Esophagus squamous epithelium (tissue), 5 donors: ENCODE measurements at regions not wholly inside any gene's neighbourhood (a gene's known extent, or its start where the extent isn't known, plus 50 kb on each side); places are given as distances from the start of the nearest gene placed in this dataset.
A peak's percentile ranks its signal among the peaks of the same experiment; 100 is the strongest.

Source experiments
- DNase-seq: peaks from one replicate; lab custom pipeline; 2025; lab: John Stamatoyannopoulos, UW
- H3K27ac ChIP-seq, 4 donors: fragments of 200-600 bp; sonication (generic); one replicate each; pipeline ENCODE4 v1.5.1; 2016 to 2019; ENCODE audit warnings: mild to moderate bottlenecking in 1 of 4
- H3K27me3 ChIP-seq, 4 donors: fragments of 200-600 bp; sonication (generic); 1 replicate in 3 of 4; 2 replicates in 1 of 4; pipeline versions ENCODE4 v1.5.1 to v1.6.0; 2017 to 2021; ENCODE audit warnings: antibody characterized with exemption in 1 of 4
- H3K36me3 ChIP-seq, 3 donors: fragments of 200-600 bp; sonication (generic); one replicate each; pipeline ENCODE4 v1.5.1; 2016 to 2019
- H3K4me1 ChIP-seq, 3 donors: fragments of 200-600 bp; sonication (generic); one replicate each; pipeline ENCODE4 v1.5.1; 2017 to 2019
- H3K4me3 ChIP-seq, 4 donors: fragments of 200-600 bp; sonication (generic); 1 replicate in 3 of 4; 2 replicates in 1 of 4; pipeline ENCODE4 v1.5.1; 2016 to 2019; ENCODE audit warnings: mild to moderate bottlenecking in 2 of 4, moderate library complexity in 1 of 4
- H3K9me3 ChIP-seq, 3 donors: fragments of 200-600 bp; sonication (generic); one replicate each; pipeline ENCODE4 v1.5.1; 2016 to 2019
- CTCF ChIP-seq, 6 experiments: fragments of 450-650 bp in 4 of 6; fragments of 200-600 bp in 2 of 6; sonication (generic) in 2 of 6; IDR thresholded peaks; one replicate each; pipeline ENCODE4 v1.5.1; 2016 to 2019; ENCODE audit warnings: antibody characterized with exemption in 6 of 6, mild to moderate bottlenecking in 4 of 6, moderate library complexity in 4 of 6
- POLR2A ChIP-seq, 4 donors: fragments of 450-650 bp; IDR thresholded peaks; one replicate each; pipeline ENCODE4 v1.6.1; 2017; ENCODE audit warnings: antibody characterized with exemption in 4 of 4, mild to moderate bottlenecking in 4 of 4, moderate library complexity in 3 of 4
- WGBS, 2 donors: methylation state at CpG; one replicate each; pipeline ENCODE4 v1.1.5; 2018; 5-methylcytosine and 5-hydroxymethylcytosine counted together
- intact Hi-C: fragments of 100-400 bp; cut with DNase I; formaldehyde crosslinking; loops from one replicate; pipeline ENCODE4 v1.15.0; 2022
- donor health status: DM: yes; HTN: yes; CAD: no.

- Histone ChIP-seq H3K27ac (no peak overlapping the region), H3K27me3 (peaks cover 0 to 4% (median 0%) of the 10 kb centered on the region in 4 donors), H3K4me3 (no peak overlapping the region), H3K9me3 (no peaks in the 10 kb centered on the region), H3K36me3 (no peaks in the 10 kb centered on the region), H3K4me1 (no peaks in the 10 kb centered on the region)
- no peak for DNase-seq
- WGBS, 2 donors, result 13 to 19% methylated on average over 2 of the region's 2 CpGs
- no peak for TF ChIP-seq POLR2A (IDR thresholded peaks at IDR 0.05)
- peak in 4 of 6 experiments; percentile 12 to 41 (median 28) for TF ChIP-seq CTCF (IDR thresholded peaks at IDR 0.05)
- intact Hi-C loops, result no loop called here
Measured at GRCh38 chr14:21990116-21990515, 316.5 kb upstream of the OR4E1 start.

- Histone ChIP-seq H3K4me3 (no peak overlapping the region), H3K9me3 (no peaks in the 10 kb centered on the region), H3K36me3 (no peaks in the 10 kb centered on the region), H3K27ac (no peak overlapping the region), H3K27me3 (peaks cover 0 to 4% (median 0%) of the 10 kb centered on the region in 4 donors), H3K4me1 (no peaks in the 10 kb centered on the region)
- no peak for TF ChIP-seq CTCF (IDR thresholded peaks at IDR 0.05)
- no peak for TF ChIP-seq POLR2A (IDR thresholded peaks at IDR 0.05)
- no peak for DNase-seq
- 86 to 95% methylated on average over 6 to 7 of the region's 7 CpGs for WGBS, 2 donors
- intact Hi-C loops, result no loop called here
Measured at GRCh38 chr14:21989090-21989489, 315.5 kb upstream of the OR4E1 start.

- WGBS, 2 donors, result 84 to 92% methylated on average over 1 of the region's 1 CpG
- Histone ChIP-seq H3K9me3 (no peaks in the 10 kb centered on the region), H3K4me3 (no peak overlapping the region), H3K27me3 (peaks cover 0 to 4% (median 0%) of the 10 kb centered on the region in 4 donors), H3K4me1 (no peaks in the 10 kb centered on the region), H3K36me3 (no peaks in the 10 kb centered on the region), H3K27ac (no peak overlapping the region)
- intact Hi-C loops, result no loop called here
- TF ChIP-seq POLR2A (IDR thresholded peaks at IDR 0.05), result no peak
- no peak for TF ChIP-seq CTCF (IDR thresholded peaks at IDR 0.05)
- DNase-seq, result no peak
Measured at GRCh38 chr14:21988413-21988812, 314.8 kb upstream of the OR4E1 start.

DNA sequence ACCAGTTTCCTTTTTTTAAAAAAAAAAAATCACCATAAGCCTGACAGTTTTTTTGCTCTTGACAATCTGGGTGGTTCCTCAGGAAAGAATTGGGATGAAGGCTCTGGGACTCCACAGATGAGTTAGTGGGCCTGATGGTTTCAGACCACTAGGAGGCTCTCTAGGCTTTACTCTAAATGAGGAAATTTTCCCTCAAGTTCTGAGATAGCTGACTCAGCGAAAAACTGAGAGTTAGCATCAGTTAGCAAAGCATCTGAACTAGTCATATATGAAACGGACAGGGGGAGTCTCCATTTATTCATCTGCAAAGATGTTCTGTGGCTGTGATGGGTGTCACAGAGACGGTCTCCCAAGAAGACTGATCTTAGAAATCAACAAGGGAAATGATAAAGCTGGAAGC lies 314.3 kb upstream of the OR4E1 start:
- no peaks in the 10 kb centered on the region for H3K36me3 ChIP-seq
- H3K27ac ChIP-seq, result no peak overlapping the region
- no peaks in the 10 kb centered on the region for H3K4me1 ChIP-seq
- no peak overlapping the region for H3K4me3 ChIP-seq
- no peaks in the 10 kb centered on the region for H3K9me3 ChIP-seq
- H3K27me3 ChIP-seq, result peaks cover 0 to 4% (median 0%) of the 10 kb centered on the region in 4 donors
- no peak for DNase-seq
- intact Hi-C loops, result no loop called here
- WGBS, 2 donors, result 24 to 32% methylated on average over 3 of the region's 3 CpGs
- TF ChIP-seq POLR2A (IDR thresholded peaks at IDR 0.05), result no peak
- TF ChIP-seq CTCF (IDR thresholded peaks at IDR 0.05), result peak in 1 of 6 experiments; percentile 13

DNA sequence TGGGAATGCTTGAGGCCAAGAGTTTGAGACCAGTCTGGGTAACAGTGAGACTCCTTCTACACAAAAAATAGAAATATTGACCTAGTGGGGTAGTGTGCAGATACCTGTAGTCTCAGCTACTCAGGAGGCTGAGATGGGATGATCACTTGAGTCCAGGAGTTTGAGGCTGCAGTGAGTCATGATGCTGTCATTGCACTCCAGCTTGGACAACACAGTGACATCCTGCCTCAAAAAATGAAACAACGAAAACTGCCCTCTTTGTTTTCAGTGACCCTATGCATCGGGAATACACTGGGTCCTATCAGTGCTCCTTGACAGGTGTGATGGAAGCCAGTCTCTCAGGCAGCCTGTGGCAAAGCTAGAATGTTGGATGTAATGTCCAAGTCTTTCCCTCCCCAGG lies 311.5 kb upstream of the OR4E1 start:
- DNase-seq, result no peak
- H3K27me3 ChIP-seq, result no peaks in the 10 kb centered on the region
- WGBS, 2 donors, result 38 to 79% methylated on average over 2 of the region's 2 CpGs
- TF ChIP-seq CTCF (IDR thresholded peaks at IDR 0.05) (no peak), POLR2A (IDR thresholded peaks at IDR 0.05) (no peak)
- no peak overlapping the region for H3K4me3 ChIP-seq
- H3K36me3 ChIP-seq, result no peaks in the 10 kb centered on the region
- H3K27ac ChIP-seq, result no peak overlapping the region
- no peaks in the 10 kb centered on the region for H3K9me3 ChIP-seq
- intact Hi-C loops, result no loop called here
- no peaks in the 10 kb centered on the region for H3K4me1 ChIP-seq
